ENCODE measurements at regions not wholly inside any gene's neighbourhood (a gene's known extent, or its start where the extent isn't known, plus 50 kb on each side); places are given as distances from the start of the nearest gene placed in this dataset.

GRCh38 chr11:39772525-39773137 lies 1686.8 kb downstream of the LRRC4C start:
- intact Hi-C loops (cut with micrococcal nuclease; ENCODE audit: unreplicated experiment): no loop called here
- TF ChIP-seq ZNF737 (CRISPR knock-in tag; IDR thresholded peaks at IDR 0.05; ENCODE audit: borderline replicate concordance) (no peak), ZNF773 (CRISPR knock-in tag; IDR thresholded peaks at IDR 0.05; ENCODE audit: borderline replicate concordance) (no peak), ZBTB38 (CRISPR knock-in tag; IDR thresholded peaks at IDR 0.05) (no peak), THRA (CRISPR knock-in tag; IDR thresholded peaks at IDR 0.05; ENCODE audit: borderline replicate concordance) (no peak)
- no peaks in the 10 kb centered on the region for H3K4me1 ChIP-seq (ENCODE audit: insufficient read depth, low read length)
- no peaks in the 10 kb centered on the region for H3K36me3 ChIP-seq (replicated peaks in 1 of 2; ENCODE audit: control insufficient read depth in 1 of 2, insufficient read depth in 2 of 2, low read length in 2 of 2)
- ChIA-PET POLR2A (no interaction called here), CTCF (ENCODE audit: low intra/inter-chr PET ratio, low total read pairs) (no interaction called here)
- H4K20me1 ChIP-seq (ENCODE audit: insufficient read depth, low read length): no peaks in the 10 kb centered on the region
- ATAC-seq (no peak), DNase-seq (ENCODE audit: low spot score) (no peak), FAIRE-seq (no peak)
- in situ Hi-C loops (cut with HindIII; ENCODE audit: extremely low pct_ligation_motif_present, low pct_unique_long_range_greater_than_20kb): no loop called here
- no peaks in the 10 kb centered on the region for H3K79me2 ChIP-seq (ENCODE audit: insufficient read depth, low read length)
- no peak overlapping the region for H3K4me3 ChIP-seq (replicated peaks in 1 of 3; ENCODE audit: insufficient read depth in 1 of 3, low read depth in 2 of 3, low read length in 3 of 3)
- H3K27ac ChIP-seq (ENCODE audit: extremely low read length, insufficient read depth, low read length): no peak overlapping the region
- no peak overlapping the region for H3K4me2 ChIP-seq (ENCODE audit: low read depth, low read length)
- 40% methylated on average over 1 of the region's 1 CpG for WGBS (ENCODE audit: low lambda C conversion rate)
- BruUV-seq (replicated peaks): no TSS peak
- peaks cover 16% of the 10 kb centered on the region for H3K9me3 ChIP-seq (ENCODE audit: low read length)
- no peak overlapping the region for H2AFZ ChIP-seq (ENCODE audit: low read length)
- H3K27me3 ChIP-seq (ENCODE audit: control insufficient read depth in 1 of 2, insufficient read depth in 2 of 2, low read length in 2 of 2): no peaks in the 10 kb centered on the region
- no peak overlapping the region for H3K9ac ChIP-seq (ENCODE audit: insufficient read depth, low read depth, low read length)

- no peak for ATAC-seq
These were observed 1691.2 kb downstream of the LRRC4C start for GRCh38 chr11:39768214-39768613.

More at GRCh38 chr11:39768214-39768613, 1691.2 kb downstream of the LRRC4C start:
- in situ Hi-C loops (cut with HindIII; ENCODE audit: extremely low pct_ligation_motif_present, low pct_unique_long_range_greater_than_20kb) (no loop called here), intact Hi-C loops (cut with micrococcal nuclease; ENCODE audit: unreplicated experiment) (no loop called here)
- Histone ChIP-seq H3K4me1 (ENCODE audit: insufficient read depth, low read length) (no peaks in the 10 kb centered on the region), H3K4me3 (replicated peaks in 1 of 3; ENCODE audit: insufficient read depth in 1 of 3, low read depth in 2 of 3, low read length in 3 of 3) (no peak overlapping the region), H2AFZ (ENCODE audit: low read length) (no peak overlapping the region), H3K4me2 (ENCODE audit: low read depth, low read length) (no peak overlapping the region), H3K9me3 (ENCODE audit: low read length) (peaks cover 11% of the 10 kb centered on the region), H4K20me1 (ENCODE audit: insufficient read depth, low read length) (no peaks in the 10 kb centered on the region), H3K9ac (ENCODE audit: insufficient read depth, low read depth, low read length) (no peak overlapping the region), H3K79me2 (ENCODE audit: insufficient read depth, low read length) (no peaks in the 10 kb centered on the region), H3K36me3 (replicated peaks in 1 of 2; ENCODE audit: control insufficient read depth in 1 of 2, insufficient read depth in 2 of 2, low read length in 2 of 2) (no peaks in the 10 kb centered on the region), H3K27me3 (ENCODE audit: control insufficient read depth in 1 of 2, insufficient read depth in 2 of 2, low read length in 2 of 2) (no peaks in the 10 kb centered on the region), H3K27ac (ENCODE audit: extremely low read length, insufficient read depth, low read length) (no peak overlapping the region)
- ChIA-PET CTCF (ENCODE audit: low intra/inter-chr PET ratio, low total read pairs) (no interaction called here), POLR2A (no interaction called here)
- no peak for DNase-seq (ENCODE audit: low spot score)
- TF ChIP-seq TCF7L2 (IDR thresholded peaks at IDR 0.05; ENCODE audit: low read depth, low read length): no peak
- no peak for TF ChIP-seq CREB3 (CRISPR knock-in tag; IDR thresholded peaks at IDR 0.05)
- no peak for TF ChIP-seq ZNF326 (CRISPR knock-in tag; IDR thresholded peaks at IDR 0.05; ENCODE audit: borderline replicate concordance)
- no peak for TF ChIP-seq ARNT2 (CRISPR knock-in tag; IDR thresholded peaks at IDR 0.05; ENCODE audit: low read depth)
- TF ChIP-seq ATF7 (IDR thresholded peaks at IDR 0.05): peak; percentile 58
- TF ChIP-seq ATF7 (CRISPR knock-in tag; IDR thresholded peaks at IDR 0.05): no peak
- no peak for FAIRE-seq
- 0% methylated on average over 1 of the region's 1 CpG for WGBS (ENCODE audit: low lambda C conversion rate)
- BruUV-seq (replicated peaks): no TSS peak
